ENCODE measurements at regions not wholly inside any gene's neighbourhood (a gene's known extent, or its start where the extent isn't known, plus 50 kb on each side); places are given as distances from the start of the nearest gene placed in this dataset.
"Not testable (repeated sequence)": the region's sequence is repeated elsewhere in the genome, so short reads cannot be mapped to it uniquely, and the experiment has no call there.

DNA sequence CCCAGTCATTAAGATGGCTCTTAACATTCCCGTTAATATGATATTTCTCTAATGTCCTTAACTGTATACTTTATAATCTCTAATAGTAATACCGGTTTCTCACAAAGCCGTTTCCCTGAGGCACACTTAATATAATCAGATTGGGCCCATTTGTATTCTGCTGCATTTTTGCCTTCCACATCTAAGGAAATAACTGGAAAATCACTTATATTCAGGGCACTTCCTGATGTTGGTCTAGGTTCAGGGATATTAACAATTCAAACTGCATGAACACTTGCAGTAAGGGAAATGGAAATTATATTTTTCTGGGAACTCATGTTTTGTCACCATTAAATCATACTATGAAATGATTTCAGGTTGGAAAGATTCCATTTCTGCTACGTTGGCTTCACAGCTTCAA lies 119.8 kb downstream of the TPR start:
- no peak for DNase-seq

GRCh38 chr1:186250529-186250928 lies 124.5 kb downstream of the TPR start:
- DNase-seq: no peak

DNA sequence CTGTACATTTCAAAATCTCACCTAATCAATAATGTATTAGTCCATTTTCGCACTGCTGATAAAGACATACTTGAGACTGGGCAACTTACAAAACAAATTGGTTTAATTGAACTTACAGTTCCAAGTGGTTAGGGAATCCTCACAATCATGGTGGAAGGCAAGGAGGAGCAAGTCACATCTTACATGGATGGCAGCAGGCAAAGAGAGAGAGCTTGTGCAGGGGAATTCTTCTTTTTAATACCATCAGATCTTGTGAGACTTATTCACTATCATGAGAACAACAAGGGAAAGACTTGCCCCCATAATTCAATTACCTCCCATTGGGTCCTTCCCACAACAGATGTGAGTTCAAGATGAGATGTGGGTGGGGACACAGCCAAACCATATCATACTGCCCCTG lies 126.4 kb downstream of the TPR start:
- DNase-seq: not testable (repeated sequence)

GRCh38 chr1:186244825-186245224 lies 130.2 kb downstream of the TPR start:
- DNase-seq: peak; percentile 33
